NB4 (cell line): ENCODE measurements at regions not wholly inside any gene's neighbourhood (a gene's known extent, or its start where the extent isn't known, plus 50 kb on each side); places are given as distances from the start of the nearest gene placed in this dataset.

Experiments
- DNase-seq: peaks from one replicate; pipeline ENCODE4 v3.0.0; 2010; ENCODE audit warnings: low read depth
- H3K4me3 ChIP-seq: one replicate; pipeline ENCODE4 v1.5.1; 2011; ENCODE audit warnings: mild to moderate bottlenecking, low read depth, low read length, moderate library complexity
- CTCF ChIP-seq: IDR thresholded peaks from one replicate; pipeline ENCODE4 v1.5.1; 2012; ENCODE audit warnings: low read depth, low read length
- MAX ChIP-seq: IDR thresholded peaks from 2 replicates; pipeline ENCODE4 v1.6.1; 2011; ENCODE audit warnings: low read depth, low read length
- MYC ChIP-seq: IDR thresholded peaks from 2 replicates; pipeline ENCODE4 v1.6.1; 2011; ENCODE audit warnings: low read depth, low read length
- POLR2A ChIP-seq: IDR thresholded peaks from 2 replicates; pipeline ENCODE4 v1.6.1; 2011; ENCODE audit warnings: mild to moderate bottlenecking; ENCODE audit not compliant: insufficient read length; ENCODE audit errors: extremely low read depth

DNA sequence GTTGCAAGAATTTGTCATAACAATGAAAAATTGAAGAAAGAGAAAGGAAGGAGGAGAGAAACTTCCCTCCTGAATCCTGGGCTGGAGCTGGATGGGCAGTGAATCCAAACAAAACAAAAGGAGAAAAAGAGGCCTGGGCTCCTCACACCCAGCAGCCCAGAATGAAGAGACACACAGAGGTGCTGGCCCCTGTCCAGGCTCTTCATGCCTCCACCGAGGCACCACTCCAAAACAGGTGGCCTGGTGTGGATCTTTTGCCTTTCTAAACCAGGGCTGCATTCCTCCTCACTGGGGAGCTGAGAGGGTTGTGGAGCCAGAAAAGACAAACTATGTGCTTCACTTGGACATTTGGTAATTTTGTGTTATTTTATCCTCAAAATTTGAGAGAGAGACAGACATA is 76.0 kb downstream of the FAM124B start:
- DNase-seq: no peak
- no peak for TF ChIP-seq POLR2A
- no peak for TF ChIP-seq MAX
- no peak for TF ChIP-seq CTCF
- TF ChIP-seq MYC: no peak
- no peak overlapping the region for H3K4me3 ChIP-seq

- no peak for DNase-seq
- no peak overlapping the region for H3K4me3 ChIP-seq
- no peak for TF ChIP-seq POLR2A
- no peak for TF ChIP-seq MAX
- no peak for TF ChIP-seq CTCF
- TF ChIP-seq MYC: no peak
Observed at GRCh38 chr2:224324604-224325003, 77.3 kb downstream of the FAM124B start.

DNA sequence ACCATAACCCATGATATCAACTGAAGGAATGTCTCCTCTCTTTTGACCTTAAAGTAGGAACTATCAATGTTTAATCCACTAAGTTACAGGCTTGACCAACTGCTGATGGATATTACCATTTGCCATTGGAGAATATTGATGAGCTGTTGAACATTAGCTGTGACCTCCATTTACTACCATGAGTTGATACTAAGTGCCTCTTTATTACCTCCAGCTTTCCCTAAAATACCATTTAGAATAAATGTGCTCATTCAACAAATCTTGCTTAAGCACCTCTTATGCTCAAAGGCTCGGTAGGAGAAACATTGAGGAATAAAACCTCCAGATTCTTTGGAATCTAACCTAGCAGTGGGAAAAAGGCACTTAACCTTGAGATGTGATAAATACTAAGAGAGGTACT is 81.2 kb downstream of the FAM124B start:
- no peak for DNase-seq
- H3K4me3 ChIP-seq: no peak overlapping the region
- TF ChIP-seq MAX: no peak
- TF ChIP-seq POLR2A: no peak

DNA sequence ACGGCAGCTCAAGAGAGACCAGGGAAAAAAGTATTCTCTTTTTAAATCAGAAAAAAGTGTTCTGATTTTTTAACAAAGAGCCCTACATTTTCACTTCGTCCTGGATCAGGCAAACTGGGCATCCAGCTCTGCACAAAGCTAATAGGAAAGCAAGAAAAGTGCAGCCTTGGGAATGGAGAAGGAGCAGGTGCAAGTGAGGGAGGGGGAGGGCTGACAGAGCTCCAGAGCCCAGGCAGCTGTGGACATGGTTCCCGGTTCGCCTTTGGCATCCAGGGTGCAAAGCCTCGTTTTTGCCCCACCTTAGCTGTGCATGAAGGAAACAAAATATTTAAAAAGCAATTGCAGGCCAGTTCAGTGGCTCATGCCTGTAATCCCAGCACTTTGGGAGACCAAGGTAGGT is 82.2 kb downstream of the FAM124B start:
- DNase-seq: no peak
- H3K4me3 ChIP-seq: no peak overlapping the region
- TF ChIP-seq POLR2A (no peak), CTCF (no peak), MAX (no peak), MYC (no peak)

- DNase-seq: no peak
- no peak overlapping the region for H3K4me3 ChIP-seq
- TF ChIP-seq CTCF: no peak
- no peak for TF ChIP-seq MAX
- no peak for TF ChIP-seq POLR2A
- no peak for TF ChIP-seq MYC
Observed at GRCh38 chr2:224312741-224313140, 89.2 kb downstream of the FAM124B start.

- TF ChIP-seq POLR2A (no peak), MYC (no peak), MAX (no peak), CTCF (no peak)
- no peak overlapping the region for H3K4me3 ChIP-seq
- DNase-seq: no peak
Observed at GRCh38 chr2:224310943-224311625, 90.8 kb downstream of the FAM124B start.
